ENCODE measurements at regions not wholly inside any gene's neighbourhood (a gene's known extent, or its start where the extent isn't known, plus 50 kb on each side); places are given as distances from the start of the nearest gene placed in this dataset.
A peak's percentile ranks its signal among the peaks of the same experiment; 100 is the strongest.

- ATAC-seq: no peak
- intact Hi-C loops (cut with DNase I, micrococcal nuclease): no loop called here
- DNase-seq: no peak
Observed at GRCh38 chr2:219965287-219966194, 338.1 kb downstream of the SLC4A3 start.

GRCh38 chr2:219967247-219968245 is 340.1 kb downstream of the SLC4A3 start:
- intact Hi-C loops (cut with DNase I, micrococcal nuclease): no loop called here
- DNase-seq: no peak

GRCh38 chr2:219968685-219969345 is 341.4 kb downstream of the SLC4A3 start:
- ATAC-seq (no peak), DNase-seq (no peak)
- intact Hi-C loops (cut with DNase I, micrococcal nuclease): no loop called here

More at GRCh38 chr2:219967247-219968245, 340.1 kb downstream of the SLC4A3 start:
- no peak for ATAC-seq

GRCh38 chr2:219969508-219969907 is 342.1 kb downstream of the SLC4A3 start:
- DNase-seq (no peak), ATAC-seq (no peak)
- intact Hi-C loops (cut with DNase I, micrococcal nuclease): no loop called here

GRCh38 chr2:219973136-219973535 is 345.7 kb downstream of the SLC4A3 start:
- no peak for ATAC-seq
- intact Hi-C loops (cut with DNase I, micrococcal nuclease): no loop called here

GRCh38 chr2:219976871-219977270 is 349.4 kb downstream of the SLC4A3 start:
- intact Hi-C loops (cut with DNase I, micrococcal nuclease): no loop called here
- no peak for DNase-seq
- ATAC-seq: no peak

More at GRCh38 chr2:219973136-219973535, 345.7 kb downstream of the SLC4A3 start:
- no peak for DNase-seq

GRCh38 chr2:219980638-219981037 is 353.2 kb downstream of the SLC4A3 start:
- peak; percentile 88 for ATAC-seq
- intact Hi-C loops (cut with DNase I, micrococcal nuclease): no loop called here
- no peak for DNase-seq

- ATAC-seq: no peak
Observed at GRCh38 chr2:219983836-219984235, 356.4 kb downstream of the SLC4A3 start.

GRCh38 chr2:219985017-219985416 is 357.6 kb downstream of the SLC4A3 start:
- no peak for ATAC-seq
- no peak for DNase-seq
- intact Hi-C loops (cut with DNase I, micrococcal nuclease): no loop called here

More at GRCh38 chr2:219983836-219984235, 356.4 kb downstream of the SLC4A3 start:
- intact Hi-C loops (cut with DNase I, micrococcal nuclease): no loop called here
- DNase-seq: no peak

- DNase-seq (no peak), ATAC-seq (no peak)
- intact Hi-C loops (cut with DNase I, micrococcal nuclease): no loop called here
Observed at GRCh38 chr2:219987830-219988229, 360.4 kb downstream of the SLC4A3 start.

- ATAC-seq (no peak), DNase-seq (no peak)
- intact Hi-C loops (cut with DNase I, micrococcal nuclease): no loop called here
Observed at GRCh38 chr2:219989744-219990143, 362.3 kb downstream of the SLC4A3 start.

GRCh38 chr2:219991116-219991515 is 363.7 kb downstream of the SLC4A3 start:
- DNase-seq (no peak), ATAC-seq (no peak)
- intact Hi-C loops (cut with DNase I, micrococcal nuclease): no loop called here

- intact Hi-C loops (cut with DNase I, micrococcal nuclease): no loop called here
- no peak for ATAC-seq
- no peak for DNase-seq
Observed at GRCh38 chr2:219995399-219995798, 368.0 kb downstream of the SLC4A3 start.

GRCh38 chr2:219995991-219996765 is 368.7 kb downstream of the SLC4A3 start:
- no peak for ATAC-seq
- DNase-seq: no peak

GRCh38 chr2:219997341-219997851 is 370.0 kb downstream of the SLC4A3 start:
- DNase-seq (peak in 1 of 2 donors; percentile 11), ATAC-seq (no peak)
- intact Hi-C loops (cut with DNase I, micrococcal nuclease): no loop called here

More at GRCh38 chr2:219995991-219996765, 368.7 kb downstream of the SLC4A3 start:
- intact Hi-C loops (cut with DNase I, micrococcal nuclease): no loop called here

- ATAC-seq: no peak
- intact Hi-C loops (cut with DNase I, micrococcal nuclease): no loop called here
- no peak for DNase-seq
Observed at GRCh38 chr2:219998107-219998506, 370.7 kb downstream of the SLC4A3 start.

- intact Hi-C loops (cut with DNase I, micrococcal nuclease): no loop called here
Observed at GRCh38 chr2:219998714-219999227, 371.3 kb downstream of the SLC4A3 start.

GRCh38 chr2:220000080-220000479 is 372.6 kb downstream of the SLC4A3 start:
- ATAC-seq (no peak), DNase-seq (no peak)
- intact Hi-C loops (cut with DNase I, micrococcal nuclease): no loop called here

More at GRCh38 chr2:219998714-219999227, 371.3 kb downstream of the SLC4A3 start:
- ATAC-seq (no peak), DNase-seq (no peak)
